Lung (tissue), 11 donors: ENCODE measurements at regions not wholly inside any gene's neighbourhood (a gene's known extent, or its start where the extent isn't known, plus 50 kb on each side); places are given as distances from the start of the nearest gene placed in this dataset.

Source experiments
- ATAC-seq: fragments of 200-7000 bp; cut with Tn5 transposase; one replicate; pipeline ENCODE4 v1.9.1; 2020; ENCODE audit warnings: moderate number of reproducible peaks; ENCODE audit not compliant: insufficient read depth, low FRiP score
- DNase-seq, 3 donors: peaks; one replicate each; pipeline ENCODE4 v3.0.0-alpha.2; 2013 to 2017
- H3K27ac ChIP-seq, 2 donors: one replicate each; pipeline ENCODE4 v1.5.1; 2013; ENCODE audit warnings: mild to moderate bottlenecking in 2 of 2, moderate library complexity in 2 of 2, control low read depth in 1 of 2, inconsistent platforms in 1 of 2, low read depth in 1 of 2, low read length in 1 of 2
- H3K27me3 ChIP-seq, 3 donors: one replicate each; pipeline ENCODE4 v1.5.1; 2013; ENCODE audit warnings: low read length in 2 of 3; ENCODE audit not compliant: control insufficient read depth in 3 of 3, insufficient read depth in 3 of 3
- H3K36me3 ChIP-seq, 4 donors: one replicate each; pipeline ENCODE4 v1.5.1; 2013; ENCODE audit warnings: low read length in 4 of 4, mild to moderate bottlenecking in 1 of 4, moderate library complexity in 1 of 4; ENCODE audit not compliant: control insufficient read depth in 4 of 4, insufficient read depth in 4 of 4
- H3K4me1 ChIP-seq, 5 donors: one replicate each; pipeline ENCODE4 v1.5.1; 2013; ENCODE audit warnings: low read length in 5 of 5, mild to moderate bottlenecking in 2 of 5, moderate library complexity in 1 of 5; ENCODE audit not compliant: control insufficient read depth in 5 of 5, insufficient read depth in 5 of 5
- H3K4me3 ChIP-seq: one replicate; pipeline ENCODE4 v1.5.1; 2013; ENCODE audit warnings: mild to moderate bottlenecking, control low read depth, moderate library complexity
- H3K9ac ChIP-seq, 2 donors: one replicate each; pipeline ENCODE4 v1.5.1; 2013; ENCODE audit warnings: low read length in 2 of 2, control low read depth in 1 of 2; ENCODE audit not compliant: insufficient read depth in 1 of 2
- H3K9me3 ChIP-seq, 4 donors: one replicate each; pipeline ENCODE4 v1.5.1; 2013; ENCODE audit warnings: low read length in 3 of 4, mild to moderate bottlenecking in 1 of 4, moderate library complexity in 1 of 4; ENCODE audit not compliant: control insufficient read depth in 4 of 4, insufficient read depth in 3 of 4
- WGBS, 2 donors: extraction: QIAGEN DNeasy Blood & Tissue Kit; methylation state at CpG; one replicate each; pipeline ENCODE4 v1.1.7; 2013; 5-methylcytosine and 5-hydroxymethylcytosine counted together
- TF ChIP-seq, protein P1 (sequence below): IDR thresholded peaks from 2 replicates; pipeline ENCODE4 v1.5.1; 2012; ENCODE audit warnings: mild to moderate bottlenecking; ENCODE audit errors: control extremely low read depth, extremely low read depth
- donor health status: control.
- donor health status: control.
- donor health status: Bipolar disorder and iron deficiency.
- donor health status: healthy.
- donor health status: DM: yes; HTN: yes; CAD: no.

DNA sequence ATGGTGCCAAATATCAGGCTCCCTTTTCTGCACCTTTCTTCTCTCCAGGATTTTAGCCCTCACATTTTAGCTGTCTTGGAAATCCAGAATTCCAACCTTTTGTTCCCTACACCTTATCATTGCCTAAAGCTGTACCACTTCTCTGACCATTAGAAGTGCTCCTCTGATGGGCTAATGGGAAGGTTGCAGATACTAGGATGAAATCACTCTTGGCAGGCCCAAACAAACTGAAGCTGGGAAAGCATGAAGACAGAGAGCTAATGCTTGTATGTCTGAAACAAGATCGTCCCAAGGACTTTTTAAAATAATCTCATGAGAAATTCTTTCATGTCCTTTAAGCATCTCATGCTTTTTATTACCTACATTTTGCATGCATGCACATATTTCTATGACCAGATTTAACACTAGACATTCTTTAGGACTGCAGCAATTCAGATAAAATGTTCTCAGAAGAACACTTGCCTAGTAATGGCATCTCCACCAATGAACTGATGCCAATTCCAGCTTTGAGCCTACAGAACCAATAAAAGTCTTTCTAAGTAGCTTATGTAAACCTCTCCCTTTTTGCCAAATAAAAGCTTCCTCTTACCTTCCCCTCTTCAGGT, 98.4 kb upstream of the OSR1 start:
- Histone ChIP-seq H3K27me3 (no peaks in the 10 kb centered on the region), H3K9me3 (peaks cover 0 to 6% (median 4%) of the 10 kb centered on the region in 4 donors), H3K27ac (no peak overlapping the region), H3K36me3 (no peaks in the 10 kb centered on the region), H3K4me1 (peaks cover 0 to 3% (median 0%) of the 10 kb centered on the region in 5 donors), H3K4me3 (no peak overlapping the region), H3K9ac (no peak overlapping the region)
- no peak for ATAC-seq
- peak in 1 of 3 donors; percentile 12 for DNase-seq
- 46 to 73% methylated on average over 1 of the region's 1 CpG for WGBS, 2 donors
- TF ChIP-seq, protein P1, sequence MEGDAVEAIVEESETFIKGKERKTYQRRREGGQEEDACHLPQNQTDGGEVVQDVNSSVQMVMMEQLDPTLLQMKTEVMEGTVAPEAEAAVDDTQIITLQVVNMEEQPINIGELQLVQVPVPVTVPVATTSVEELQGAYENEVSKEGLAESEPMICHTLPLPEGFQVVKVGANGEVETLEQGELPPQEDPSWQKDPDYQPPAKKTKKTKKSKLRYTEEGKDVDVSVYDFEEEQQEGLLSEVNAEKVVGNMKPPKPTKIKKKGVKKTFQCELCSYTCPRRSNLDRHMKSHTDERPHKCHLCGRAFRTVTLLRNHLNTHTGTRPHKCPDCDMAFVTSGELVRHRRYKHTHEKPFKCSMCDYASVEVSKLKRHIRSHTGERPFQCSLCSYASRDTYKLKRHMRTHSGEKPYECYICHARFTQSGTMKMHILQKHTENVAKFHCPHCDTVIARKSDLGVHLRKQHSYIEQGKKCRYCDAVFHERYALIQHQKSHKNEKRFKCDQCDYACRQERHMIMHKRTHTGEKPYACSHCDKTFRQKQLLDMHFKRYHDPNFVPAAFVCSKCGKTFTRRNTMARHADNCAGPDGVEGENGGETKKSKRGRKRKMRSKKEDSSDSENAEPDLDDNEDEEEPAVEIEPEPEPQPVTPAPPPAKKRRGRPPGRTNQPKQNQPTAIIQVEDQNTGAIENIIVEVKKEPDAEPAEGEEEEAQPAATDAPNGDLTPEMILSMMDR, result no peak

DNA sequence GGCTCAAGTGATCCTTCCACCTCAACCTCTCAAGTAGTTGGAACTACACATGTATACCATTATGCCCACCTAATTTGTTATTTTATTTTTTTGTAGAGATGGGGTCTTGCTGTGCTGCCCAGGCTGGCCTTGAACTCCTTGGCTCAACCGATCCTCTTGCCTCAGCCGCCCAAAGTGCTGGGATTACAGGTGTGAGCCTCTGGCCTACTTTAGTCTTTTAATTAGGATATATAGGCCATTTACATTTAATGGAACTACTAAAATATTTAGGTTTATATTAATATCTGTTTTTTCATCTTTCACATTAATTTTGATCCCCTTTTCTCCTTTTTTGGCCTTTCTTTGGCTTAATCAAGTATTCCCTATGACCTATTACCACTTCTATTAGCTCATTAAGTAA, 95.7 kb upstream of the OSR1 start:
- no peaks in the 10 kb centered on the region for H3K4me1 ChIP-seq
- no peaks in the 10 kb centered on the region for H3K36me3 ChIP-seq
- WGBS, 2 donors, result 94 to 95% methylated on average over 2 of the region's 2 CpGs
- TF ChIP-seq, protein P1, result no peak
- no peak overlapping the region for H3K4me3 ChIP-seq
- ATAC-seq (no peak), DNase-seq (no peak)
- peaks cover 0 to 6% (median 5%) of the 10 kb centered on the region in 4 donors for H3K9me3 ChIP-seq
- no peak overlapping the region for H3K9ac ChIP-seq
- no peaks in the 10 kb centered on the region for H3K27me3 ChIP-seq
- H3K27ac ChIP-seq, result no peak overlapping the region

DNA sequence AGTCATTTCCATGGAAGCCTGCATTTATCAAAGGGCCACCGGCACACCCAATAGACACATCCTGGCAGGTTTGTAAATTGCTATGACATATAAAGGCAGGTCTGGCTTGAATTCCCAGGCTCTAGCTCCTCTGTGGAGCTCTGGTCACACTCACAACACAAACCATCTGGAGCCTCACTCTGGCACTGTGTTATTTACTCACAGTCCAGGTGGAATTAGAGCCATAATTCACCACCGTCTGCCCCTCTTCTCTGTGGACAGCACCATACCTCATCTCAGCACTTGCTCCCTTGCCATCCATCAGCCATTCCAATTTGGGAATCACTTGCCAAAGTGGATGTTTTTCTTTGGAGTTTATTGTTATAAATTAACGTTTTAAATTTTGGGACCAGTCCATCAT, 84.3 kb upstream of the OSR1 start:
- no peak for ATAC-seq

More for the DNA sequence above, 84.3 kb upstream of the OSR1 start:
- Histone ChIP-seq H3K27ac (no peak overlapping the region), H3K9me3 (no peaks in the 10 kb centered on the region), H3K9ac (no peak overlapping the region), H3K36me3 (no peaks in the 10 kb centered on the region), H3K27me3 (no peaks in the 10 kb centered on the region), H3K4me1 (no peaks in the 10 kb centered on the region), H3K4me3 (no peak overlapping the region)
- TF ChIP-seq, protein P1, result no peak
- no peak for DNase-seq
- WGBS, 2 donors, result 85 to 88% methylated on average over 3 of the region's 3 CpGs
